ENCODE measurements at regions not wholly inside any gene's neighbourhood (a gene's known extent, or its start where the extent isn't known, plus 50 kb on each side); places are given as distances from the start of the nearest gene placed in this dataset.

DNA sequence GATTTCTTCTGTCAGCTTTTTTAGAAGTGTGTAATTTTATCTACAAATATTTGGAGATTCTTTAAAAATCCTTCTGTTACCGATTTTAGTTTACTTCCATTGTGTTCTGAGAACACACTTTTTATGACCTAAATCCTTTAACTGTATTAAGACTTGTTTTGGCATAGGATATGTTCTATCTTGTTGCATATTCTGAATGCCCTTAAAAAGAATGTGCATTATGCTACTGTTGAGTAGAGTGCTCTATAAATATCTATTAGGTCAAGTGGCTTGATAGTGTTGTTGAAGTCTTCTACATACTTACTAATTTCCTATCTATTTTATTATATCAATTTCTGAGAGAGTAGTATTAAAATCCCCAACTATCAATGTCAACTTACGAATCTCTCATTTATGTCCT lies 502.2 kb downstream of the MAFB start:
- no peak overlapping the region for H3K4me3 ChIP-seq (ENCODE audit: low read length)
- DNase-seq (ENCODE audit: low read depth), result peak; percentile 57
- TF ChIP-seq, protein P1, sequence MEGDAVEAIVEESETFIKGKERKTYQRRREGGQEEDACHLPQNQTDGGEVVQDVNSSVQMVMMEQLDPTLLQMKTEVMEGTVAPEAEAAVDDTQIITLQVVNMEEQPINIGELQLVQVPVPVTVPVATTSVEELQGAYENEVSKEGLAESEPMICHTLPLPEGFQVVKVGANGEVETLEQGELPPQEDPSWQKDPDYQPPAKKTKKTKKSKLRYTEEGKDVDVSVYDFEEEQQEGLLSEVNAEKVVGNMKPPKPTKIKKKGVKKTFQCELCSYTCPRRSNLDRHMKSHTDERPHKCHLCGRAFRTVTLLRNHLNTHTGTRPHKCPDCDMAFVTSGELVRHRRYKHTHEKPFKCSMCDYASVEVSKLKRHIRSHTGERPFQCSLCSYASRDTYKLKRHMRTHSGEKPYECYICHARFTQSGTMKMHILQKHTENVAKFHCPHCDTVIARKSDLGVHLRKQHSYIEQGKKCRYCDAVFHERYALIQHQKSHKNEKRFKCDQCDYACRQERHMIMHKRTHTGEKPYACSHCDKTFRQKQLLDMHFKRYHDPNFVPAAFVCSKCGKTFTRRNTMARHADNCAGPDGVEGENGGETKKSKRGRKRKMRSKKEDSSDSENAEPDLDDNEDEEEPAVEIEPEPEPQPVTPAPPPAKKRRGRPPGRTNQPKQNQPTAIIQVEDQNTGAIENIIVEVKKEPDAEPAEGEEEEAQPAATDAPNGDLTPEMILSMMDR (IDR thresholded peaks at IDR 0.05; ENCODE audit: insufficient read depth, low read depth, low read length, missing control alignments), result no peak

DNA sequence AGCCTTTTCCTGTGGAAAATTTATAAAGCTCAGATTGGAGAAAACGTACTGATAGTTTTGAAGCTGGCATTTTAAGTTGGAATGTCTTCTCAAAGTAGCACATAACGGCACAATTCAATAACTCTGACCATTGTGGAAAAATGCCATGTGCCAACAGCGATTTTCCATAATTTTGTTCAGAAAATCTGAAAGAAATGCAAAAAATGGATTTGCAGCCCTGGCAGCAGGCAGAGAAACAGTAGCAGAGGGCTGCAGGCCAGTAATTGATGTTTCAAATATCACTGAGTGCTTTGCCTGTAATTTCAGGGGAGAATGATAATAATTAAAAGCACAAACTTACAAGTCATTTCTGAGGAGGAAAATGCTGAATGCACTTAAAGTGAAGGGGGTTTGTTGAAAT lies 507.4 kb downstream of the MAFB start:
- no peak for DNase-seq (ENCODE audit: low read depth)
- TF ChIP-seq, protein P1 (IDR thresholded peaks at IDR 0.05; ENCODE audit: insufficient read depth, low read depth, low read length, missing control alignments), result no peak
- no peak overlapping the region for H3K4me3 ChIP-seq (ENCODE audit: low read length)

DNA sequence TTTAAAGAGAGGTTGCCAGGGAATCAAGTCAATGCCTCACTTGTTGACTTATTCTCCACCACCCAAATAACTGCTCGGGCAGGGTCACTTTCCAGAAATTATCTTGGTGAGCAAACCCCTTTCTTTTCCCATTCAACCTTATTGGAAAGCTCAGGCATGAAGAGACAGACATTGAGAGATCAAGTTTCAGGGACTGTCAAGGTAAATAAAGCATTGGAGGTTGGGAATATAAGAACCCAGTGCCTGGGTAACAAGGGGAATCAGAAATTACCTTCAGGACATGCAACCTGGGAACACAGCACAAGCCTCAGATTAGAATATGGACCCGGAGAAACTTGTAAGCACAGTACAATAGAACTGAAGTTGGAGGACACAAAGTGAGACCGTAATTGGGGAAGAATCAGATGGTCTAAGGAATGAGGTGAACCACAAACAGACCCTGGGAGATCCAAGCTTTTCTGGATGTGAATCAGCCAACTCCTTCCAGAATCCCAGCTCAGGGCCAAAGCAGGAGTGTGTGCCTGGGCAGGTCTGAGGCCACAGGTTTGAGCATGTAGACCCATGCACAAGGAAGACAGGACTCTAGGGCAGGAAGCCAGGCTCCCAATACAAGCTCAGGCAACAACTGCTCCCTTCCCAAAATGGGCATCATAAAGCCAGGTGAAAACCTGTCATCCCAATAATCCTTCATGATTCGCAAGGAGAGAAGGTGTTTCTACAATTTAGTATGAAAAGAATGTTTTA lies 512.8 kb downstream of the MAFB start:
- TF ChIP-seq, protein P1 (IDR thresholded peaks at IDR 0.05; ENCODE audit: insufficient read depth, low read depth, low read length, missing control alignments), result no peak
- DNase-seq (ENCODE audit: low read depth), result peak; percentile 91
- H3K4me3 ChIP-seq (ENCODE audit: low read length), result no peak overlapping the region

DNA sequence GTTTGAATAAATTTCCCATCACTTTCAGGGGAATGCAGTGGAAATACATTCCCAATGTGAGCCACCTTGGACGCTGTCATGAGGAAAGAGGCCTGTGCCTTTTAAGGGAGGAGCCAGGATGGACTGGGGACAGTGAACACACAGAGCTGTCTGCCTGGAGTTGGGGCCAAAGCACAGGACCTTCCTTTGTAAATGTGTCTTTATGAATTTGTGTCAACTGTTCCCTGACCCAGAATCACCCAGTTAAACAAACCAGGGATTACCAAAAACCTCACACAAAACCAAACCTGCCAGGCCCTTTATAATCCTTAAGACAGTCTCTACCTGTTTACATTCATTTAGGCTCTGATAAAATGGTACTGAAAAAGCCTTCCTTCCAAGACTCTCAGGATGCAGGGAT lies 513.7 kb downstream of the MAFB start:
- DNase-seq (ENCODE audit: low read depth), result no peak
- no peak overlapping the region for H3K4me3 ChIP-seq (ENCODE audit: low read length)
- TF ChIP-seq, protein P1 (IDR thresholded peaks at IDR 0.05; ENCODE audit: insufficient read depth, low read depth, low read length, missing control alignments), result no peak

DNA sequence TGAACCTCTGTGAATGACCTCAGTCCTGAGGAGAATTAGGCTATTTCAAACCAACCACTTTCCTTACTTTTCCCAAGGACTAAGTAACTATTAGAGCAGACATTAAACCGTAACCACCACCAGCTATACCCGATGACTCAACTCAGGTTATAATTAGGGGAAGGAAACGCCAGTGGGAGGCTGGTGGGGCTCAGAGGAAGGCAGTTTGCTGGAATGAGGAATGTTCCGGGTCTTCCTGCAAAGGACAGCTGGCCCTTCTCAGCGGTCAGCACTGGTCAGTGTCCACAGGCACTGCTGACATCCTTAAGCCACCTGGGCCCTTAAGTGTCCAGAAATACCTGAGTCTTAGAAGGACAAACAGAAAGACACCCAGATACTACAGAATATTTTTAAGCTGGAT lies 515.2 kb downstream of the MAFB start:
- TF ChIP-seq, protein P1 (IDR thresholded peaks at IDR 0.05; ENCODE audit: insufficient read depth, low read depth, low read length, missing control alignments), result no peak
- no peak for DNase-seq (ENCODE audit: low read depth)
- no peak overlapping the region for H3K4me3 ChIP-seq (ENCODE audit: low read length)

DNA sequence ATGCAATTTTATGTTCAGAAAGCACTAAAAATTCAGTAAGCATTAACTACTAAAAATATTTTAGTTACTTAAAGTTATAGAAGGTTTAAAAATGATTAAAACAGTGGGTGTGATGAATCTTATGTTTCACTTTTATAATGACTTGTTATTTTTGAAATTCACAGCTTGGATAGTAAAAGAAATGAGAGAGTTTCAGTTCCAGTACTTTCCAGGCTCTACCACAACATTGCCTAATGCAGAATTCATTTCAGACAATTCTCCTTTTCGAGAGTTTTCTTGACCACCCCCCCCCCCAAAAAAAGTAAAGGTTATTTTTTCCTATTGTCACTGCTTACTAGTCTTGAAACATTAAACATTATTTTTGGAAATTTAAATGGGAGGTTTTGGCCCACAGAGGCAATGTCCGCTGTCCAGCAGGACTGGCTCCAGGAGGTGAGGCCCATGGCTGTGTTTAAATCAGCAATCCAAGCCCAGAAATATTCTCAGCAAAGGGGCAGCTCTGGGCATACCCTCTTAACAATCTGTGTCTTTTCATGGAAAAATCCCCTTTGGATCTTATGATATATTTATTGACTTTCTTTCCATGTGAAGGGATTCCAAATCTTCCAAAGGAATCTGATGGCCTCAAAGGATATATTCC lies 519.9 kb downstream of the MAFB start:
- no peak for DNase-seq (ENCODE audit: low read depth)
- H3K4me3 ChIP-seq (ENCODE audit: low read length), result no peak overlapping the region
- TF ChIP-seq, protein P1 (IDR thresholded peaks at IDR 0.05; ENCODE audit: insufficient read depth, low read depth, low read length, missing control alignments), result no peak

Data from epithelial cell of esophagus (primary cell).